TTC549 (cell line): ENCODE measurements at regions not wholly inside any gene's neighbourhood (a gene's known extent, or its start where the extent isn't known, plus 50 kb on each side); places are given as distances from the start of the nearest gene placed in this dataset.
"Not testable (repeated sequence)": the region's sequence is repeated elsewhere in the genome, so short reads cannot be mapped to it uniquely, and the experiment has no call there.

Experiments used
- FAIRE-seq: peaks from 2 replicates; lab custom pipeline; 2012; peaks lifted over from hg19 to GRCh38; lab: Jason Lieb, UNC

DNA sequence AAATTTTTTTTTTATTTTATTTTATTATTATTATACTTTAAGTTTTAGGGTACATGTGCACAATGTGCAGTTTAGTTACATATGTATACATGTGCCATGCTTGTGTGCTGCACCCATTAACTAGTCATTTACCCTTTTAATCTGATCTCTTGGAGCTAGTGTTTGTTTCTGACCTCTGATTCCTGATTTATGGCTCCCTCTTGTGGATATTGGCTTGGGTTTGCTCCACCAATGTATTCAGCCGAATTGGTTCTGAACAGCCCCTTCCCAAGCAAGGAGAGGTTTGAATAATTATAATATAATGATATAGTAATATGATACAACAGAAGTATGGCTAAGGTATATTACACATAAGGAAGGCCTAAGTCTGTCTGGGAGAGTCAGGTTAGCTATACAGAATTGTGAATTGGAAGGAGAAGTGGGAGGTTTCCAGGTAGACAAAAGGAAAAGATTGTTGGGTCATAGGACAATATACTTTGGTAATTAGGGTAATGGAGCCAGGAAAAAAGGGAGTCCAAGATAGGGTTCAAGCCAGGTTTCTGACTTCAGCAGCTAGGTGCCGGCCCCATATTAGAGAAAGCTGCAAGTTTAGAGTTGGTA lies 53.1 kb upstream of the HMCN1 start:
- peak; percentile 89 for FAIRE-seq

DNA sequence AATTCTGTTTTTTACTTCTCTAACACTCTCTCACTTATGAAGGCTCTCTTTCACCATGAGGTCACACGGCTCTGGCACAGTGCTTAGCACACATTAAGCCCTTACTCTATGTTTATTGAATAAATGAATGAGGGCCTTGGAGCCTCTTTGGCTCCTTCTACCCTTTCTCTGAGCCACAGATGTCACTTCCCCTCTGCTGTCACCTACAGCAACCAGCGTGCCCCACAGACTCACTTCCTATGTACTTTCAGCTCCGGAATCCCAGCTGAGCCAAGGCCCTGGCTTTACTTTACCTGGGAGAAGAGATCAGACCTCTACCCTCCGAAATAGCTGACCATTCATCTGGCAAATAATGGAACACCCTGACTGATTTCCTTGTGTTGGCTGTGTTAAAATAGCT lies 53.7 kb upstream of the HMCN1 start:
- no peak for FAIRE-seq

DNA sequence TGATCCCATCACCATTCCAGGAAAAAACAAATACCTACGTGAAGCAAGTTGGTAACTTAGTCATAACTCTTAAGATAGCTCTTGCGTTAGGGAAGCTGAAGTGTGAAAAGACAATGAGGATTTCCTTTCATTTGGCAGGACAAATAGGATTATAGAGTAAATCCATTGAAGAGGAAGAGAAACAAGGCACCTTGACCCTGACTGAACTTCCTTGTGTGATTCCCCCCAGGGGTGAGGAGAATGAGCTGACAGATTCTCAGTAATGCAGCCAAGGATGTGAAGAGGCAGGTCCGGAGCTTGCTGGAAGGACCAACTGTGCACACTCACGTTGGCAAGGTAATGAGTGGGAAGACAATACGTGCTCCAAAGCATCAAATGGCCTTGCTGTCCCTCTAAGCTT lies 55.0 kb upstream of the HMCN1 start:
- FAIRE-seq, result no peak

DNA sequence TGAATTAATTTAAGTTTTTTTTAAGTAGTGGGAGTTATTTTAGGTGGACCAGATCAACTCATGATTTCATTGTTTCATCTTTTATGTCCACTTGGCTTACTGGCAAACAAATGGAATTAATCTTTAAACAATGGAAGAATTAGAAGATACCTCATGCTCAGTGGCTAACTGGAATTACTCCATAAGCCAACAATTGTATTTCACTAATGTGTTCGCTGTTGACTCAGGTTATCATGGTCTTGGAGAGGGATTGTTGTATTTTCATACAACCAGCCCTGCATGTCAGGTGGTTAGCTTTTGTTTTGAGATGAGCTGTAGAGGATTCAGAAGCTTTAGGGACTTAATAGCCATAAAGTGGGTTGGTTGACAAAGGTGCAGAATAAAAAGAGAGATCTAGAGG lies 57.2 kb upstream of the HMCN1 start:
- no peak for FAIRE-seq

DNA sequence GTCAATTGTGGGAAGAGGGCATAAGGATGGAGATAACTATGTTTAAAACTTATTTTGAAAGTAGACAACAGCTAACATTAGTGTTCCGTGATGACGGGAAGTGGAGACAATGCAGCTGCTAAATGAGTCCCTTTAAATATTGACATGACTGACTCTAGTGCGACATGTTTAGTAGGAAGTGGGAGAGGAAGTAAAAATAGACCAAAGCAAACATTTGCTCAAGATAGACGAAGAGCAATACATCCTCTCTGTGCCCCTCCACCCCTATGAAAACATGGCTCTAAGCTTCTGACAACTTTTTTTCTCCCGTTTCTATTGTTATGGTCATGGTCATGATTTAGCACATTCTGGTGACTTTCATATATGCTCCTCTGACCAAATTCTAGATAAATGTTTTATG lies 60.0 kb upstream of the HMCN1 start:
- no peak for FAIRE-seq

DNA sequence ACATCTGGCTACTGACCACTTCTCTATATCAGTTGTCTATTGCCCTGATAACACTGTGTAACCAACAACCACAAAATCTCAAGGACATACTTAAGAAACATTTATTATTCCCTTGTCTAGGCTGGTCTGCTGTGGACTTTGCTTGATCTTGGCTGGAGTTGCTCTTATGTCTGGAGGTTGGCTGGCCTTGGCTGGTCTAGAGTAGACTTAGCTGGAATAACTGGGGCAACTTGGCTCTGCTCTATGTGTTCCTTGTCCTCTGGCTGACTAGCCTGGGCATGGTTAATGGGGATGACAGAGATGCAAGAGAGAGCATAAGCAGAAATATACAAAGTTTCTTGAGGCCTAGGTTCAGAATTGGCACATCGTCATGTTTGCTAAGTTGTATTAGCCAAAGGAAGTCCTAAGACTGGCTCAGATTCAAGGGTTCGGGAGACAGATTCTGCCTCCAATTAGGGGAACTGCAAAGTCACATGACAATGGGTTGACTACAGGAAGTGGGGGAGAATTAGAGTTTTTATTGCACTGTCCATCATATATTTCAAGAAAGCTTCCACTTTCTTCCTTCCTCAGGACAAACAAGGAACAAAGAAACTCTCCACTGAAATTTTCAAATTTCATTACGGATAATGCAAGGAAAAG lies 61.4 kb upstream of the HMCN1 start:
- no peak for FAIRE-seq

DNA sequence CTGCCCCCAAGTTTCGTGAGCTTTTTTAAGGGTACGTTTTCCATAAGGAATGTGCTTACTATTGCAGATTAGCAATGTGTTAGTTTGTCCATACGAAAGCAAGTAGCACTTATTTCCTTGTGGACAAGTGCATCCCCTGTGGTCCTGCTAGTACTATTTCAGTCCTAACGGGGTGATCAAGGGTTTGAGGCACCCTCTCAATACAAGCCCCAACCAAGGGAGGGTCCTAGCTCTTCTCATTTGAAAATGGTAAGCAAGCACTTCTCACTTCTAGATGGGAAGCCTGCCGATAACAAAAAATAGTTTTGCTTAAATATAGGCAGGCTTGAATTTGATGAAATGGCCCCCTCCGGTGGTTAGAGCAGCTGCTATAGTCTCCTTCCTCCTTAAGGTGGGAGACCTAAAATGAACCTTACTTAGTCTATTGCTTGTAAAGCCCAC lies 64.0 kb upstream of the HMCN1 start:
- no peak for FAIRE-seq

DNA sequence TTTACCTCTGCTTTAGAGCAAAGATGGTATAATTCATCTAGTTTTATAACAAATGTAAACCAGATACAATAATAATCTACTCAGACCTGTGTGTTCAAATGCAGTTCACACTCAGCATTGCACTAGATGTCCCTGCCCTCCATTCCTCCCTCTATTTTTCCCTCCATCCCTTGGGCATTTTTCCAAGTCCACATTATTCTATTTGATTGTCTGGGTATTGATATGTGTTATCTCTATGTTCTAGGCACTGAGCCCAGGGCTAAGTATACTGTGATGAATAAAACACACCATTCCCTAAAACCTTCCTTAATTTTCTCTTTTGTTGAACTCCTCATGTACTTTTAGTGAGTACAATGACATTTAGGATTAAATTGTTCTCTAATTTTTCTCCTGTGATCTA lies 66.2 kb upstream of the HMCN1 start:
- FAIRE-seq, result no peak

DNA sequence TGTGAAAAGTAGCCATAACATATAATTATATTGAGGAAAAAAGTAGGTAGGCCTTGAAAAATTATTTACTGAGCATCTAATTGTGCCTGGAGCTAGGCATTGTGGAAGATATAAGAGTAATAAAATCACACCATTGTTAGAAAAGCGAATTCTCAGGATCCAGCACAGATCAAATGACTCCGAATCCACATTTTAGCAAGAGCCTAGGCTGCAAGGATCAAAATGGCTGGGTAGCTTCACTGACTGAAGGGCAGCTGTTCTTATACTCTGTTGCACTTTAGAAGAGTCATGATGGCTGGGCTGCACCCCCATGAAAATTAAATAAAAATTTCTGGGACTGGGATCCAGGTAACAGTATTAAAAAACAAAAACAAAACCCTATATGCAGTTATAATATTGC lies 67.6 kb upstream of the HMCN1 start:
- no peak for FAIRE-seq

DNA sequence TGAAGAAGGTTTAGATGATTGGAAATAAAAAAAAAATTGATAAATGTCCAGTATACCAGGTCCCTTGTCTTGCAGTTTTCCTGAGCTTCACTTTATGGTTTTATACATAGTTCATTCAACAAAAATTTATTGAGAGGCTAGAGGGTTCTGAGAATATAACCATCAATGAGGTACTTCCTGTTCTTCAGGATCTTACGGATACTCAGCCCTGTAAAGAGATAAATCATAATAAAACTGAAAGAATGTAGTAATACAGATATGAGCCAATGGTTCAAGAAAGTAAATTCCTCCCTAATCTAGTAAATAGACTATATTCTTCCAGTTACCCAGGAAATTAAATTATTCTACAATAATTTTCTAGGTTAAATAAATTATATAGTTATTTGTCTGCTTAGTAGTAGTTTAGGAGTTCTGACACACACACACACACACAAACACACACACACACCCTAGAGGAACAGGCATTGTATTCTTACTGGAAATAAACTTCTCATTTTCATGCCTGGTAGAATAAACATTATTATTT lies 70.4 kb upstream of the HMCN1 start:
- FAIRE-seq, result no peak

DNA sequence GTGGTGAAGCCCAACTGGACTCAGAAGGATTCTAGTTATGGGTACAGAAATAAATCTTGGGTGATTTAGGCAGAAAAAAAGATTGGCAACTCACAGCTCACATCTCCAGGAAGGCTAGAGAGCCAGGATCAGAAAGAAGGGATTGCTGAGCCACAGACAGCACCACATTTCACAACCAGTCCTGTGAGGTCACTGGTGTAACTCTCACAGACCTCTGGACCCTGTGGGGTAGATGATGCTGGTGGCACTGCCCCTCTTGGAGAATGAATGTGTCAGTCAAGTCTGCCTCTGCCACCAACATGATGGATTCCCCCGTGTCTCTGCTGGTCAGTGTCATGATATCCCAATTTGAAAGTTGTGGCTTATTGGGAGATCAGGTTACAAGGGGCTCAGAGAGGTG lies 70.9 kb upstream of the HMCN1 start:
- no peak for FAIRE-seq

DNA sequence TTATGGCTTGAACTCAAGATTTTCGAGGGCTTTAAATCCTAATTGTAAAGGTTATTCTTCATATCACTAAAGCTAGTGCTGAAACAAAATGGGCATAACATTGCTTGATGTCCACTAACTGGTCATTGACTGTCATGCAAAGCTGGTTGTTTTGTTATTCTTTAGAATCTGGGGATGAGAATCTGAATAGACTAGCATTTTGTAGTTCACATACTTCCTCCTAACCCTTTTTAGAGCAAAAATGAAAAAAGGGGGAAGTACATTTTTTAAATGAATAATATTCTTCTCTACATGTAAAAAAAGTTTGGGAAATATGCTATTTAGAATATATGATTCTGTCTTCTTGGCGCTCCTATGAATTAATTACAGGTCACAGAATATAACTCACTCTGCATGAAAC lies 72.2 kb upstream of the HMCN1 start:
- FAIRE-seq, result no peak

DNA sequence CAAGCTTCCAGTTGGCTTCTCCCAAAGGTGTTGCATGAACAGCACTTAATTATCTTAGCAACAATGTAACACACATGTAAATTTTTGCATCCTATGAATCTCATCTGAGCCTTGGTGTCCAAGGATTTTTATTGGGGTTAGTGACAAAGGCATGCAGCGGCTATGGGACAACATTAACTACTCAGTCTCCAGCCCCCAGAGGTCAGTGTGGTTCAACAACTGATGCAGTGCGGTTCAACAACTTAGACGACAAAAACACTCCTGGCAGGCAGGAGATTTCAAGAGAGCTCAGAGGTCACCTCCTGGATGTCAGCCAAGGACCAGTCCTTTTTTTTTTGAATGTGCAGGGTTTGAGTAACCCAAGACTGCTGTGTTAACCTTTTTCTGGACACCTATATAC lies 77.5 kb upstream of the HMCN1 start:
- FAIRE-seq, result no peak

DNA sequence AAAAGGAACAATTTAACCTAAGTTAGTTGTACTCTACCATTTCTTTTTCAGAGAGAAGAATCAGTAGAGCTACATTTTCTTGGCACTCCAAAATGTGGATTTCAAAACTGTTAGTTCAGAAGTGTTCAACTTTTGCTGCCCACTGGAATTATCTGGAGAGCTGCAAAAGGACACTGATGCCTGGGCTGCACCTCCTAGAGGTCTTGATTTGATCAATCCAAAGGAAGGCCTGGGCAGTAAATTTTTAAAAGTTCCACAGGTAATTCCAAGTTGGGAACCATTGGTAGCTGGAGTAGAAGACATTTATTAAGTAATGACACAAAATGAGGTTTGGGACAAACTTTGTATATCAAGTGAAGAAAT lies 79.3 kb upstream of the HMCN1 start:
- FAIRE-seq, result no peak

DNA sequence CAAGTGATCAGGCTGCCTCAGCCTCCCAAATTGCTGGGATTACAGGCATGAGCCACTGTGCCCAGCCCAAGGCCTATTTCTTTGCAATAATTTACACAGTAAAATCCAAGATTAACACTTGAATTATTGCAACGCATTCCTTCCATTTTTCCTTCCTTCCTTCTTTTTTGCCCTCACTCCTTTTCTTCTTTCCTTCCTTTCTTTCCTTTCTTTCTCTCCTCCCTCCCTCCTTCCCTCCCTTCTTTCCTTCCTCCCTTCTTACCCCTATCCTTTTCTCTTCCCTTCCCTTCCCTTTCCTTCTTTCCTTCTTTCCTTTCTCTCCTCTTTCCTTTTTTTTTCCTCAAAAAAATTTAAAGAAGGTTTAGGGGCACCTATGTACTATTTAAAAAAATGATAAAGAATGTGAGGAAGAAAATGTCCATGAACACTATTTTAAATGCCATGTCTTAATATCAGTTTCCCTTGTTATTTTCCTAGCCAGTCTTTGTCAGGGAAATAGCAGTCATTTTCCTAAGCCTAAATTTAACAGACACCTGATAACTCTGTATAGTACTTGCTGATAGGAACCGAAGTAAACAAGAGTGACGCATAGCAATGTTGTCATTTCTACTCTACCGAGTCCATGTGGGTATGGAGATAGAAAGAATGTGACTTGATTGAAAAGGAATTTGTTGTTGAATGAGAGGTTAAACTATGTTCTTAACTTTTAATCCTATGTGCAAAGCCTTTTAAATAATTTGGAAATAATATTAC lies 79.8 kb upstream of the HMCN1 start:
- FAIRE-seq, result peak; percentile 22

DNA sequence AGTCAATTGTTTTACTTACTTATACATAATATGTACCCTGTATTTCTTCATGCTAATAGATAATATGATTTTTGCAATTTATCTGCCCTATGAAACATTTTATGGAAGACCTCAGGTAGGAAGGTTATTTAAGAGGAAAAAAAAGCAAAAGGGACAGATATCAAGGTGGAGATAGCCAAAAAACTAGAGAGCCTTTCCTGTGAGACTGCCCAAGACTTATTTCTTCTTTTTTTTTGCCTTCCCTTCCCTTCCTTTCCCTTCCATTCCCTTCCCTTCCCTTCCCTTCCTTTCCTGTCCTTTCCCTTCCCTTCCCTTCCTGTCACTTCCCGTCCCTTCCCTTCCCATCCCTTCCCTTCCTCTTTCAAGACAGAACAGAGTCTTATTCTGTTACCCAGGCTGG lies 80.6 kb upstream of the HMCN1 start:
- no peak for FAIRE-seq

DNA sequence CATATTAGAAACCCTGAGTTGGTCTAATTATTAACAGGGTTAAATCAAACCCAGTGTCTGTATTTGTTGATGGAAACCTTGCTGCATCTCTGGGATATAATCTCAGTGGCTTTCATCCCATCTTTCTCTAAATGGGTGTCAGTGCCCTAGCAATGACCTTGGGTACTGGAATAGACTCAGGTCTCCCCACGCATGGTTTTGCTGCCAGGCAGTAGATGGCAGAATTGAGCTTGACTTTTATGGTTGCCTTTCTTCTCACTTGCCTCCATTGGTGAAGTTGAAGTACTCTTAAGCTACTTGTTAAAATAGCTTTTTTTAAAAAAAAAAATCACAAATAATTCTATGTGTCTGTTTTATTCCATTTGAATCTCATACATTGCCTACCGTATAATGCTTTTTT lies 81.8 kb upstream of the HMCN1 start:
- FAIRE-seq, result peak; percentile 79

DNA sequence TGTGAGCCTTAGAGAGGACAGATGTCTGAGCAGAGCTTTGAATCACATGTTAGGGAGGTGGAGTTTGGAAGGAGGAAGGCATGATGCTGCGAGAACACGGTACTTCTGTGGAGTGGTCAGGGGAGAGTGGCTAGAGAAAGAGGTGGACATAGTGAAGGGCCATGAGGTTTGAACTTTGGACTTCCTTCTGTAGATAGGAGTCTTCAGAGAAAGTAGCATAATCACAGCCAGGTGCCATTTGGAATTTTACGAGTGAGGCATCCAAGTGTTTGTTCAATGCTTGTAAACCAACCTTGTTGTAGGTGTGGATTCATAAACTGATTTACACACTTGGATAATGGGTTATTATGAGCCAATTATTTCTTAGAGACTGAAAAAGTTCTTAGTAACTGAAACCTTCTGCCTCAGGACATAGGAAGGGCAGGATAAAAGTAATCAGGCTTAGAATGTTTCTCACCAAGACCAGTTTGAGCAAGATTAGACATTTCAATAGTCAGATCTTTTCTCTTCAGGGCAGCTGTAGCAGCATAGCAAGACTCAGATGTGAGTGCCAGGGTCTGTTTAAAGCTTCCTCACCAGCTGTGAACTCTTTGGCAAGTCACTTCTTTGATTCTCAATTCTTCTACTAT lies 83.5 kb upstream of the HMCN1 start:
- FAIRE-seq, result no peak

DNA sequence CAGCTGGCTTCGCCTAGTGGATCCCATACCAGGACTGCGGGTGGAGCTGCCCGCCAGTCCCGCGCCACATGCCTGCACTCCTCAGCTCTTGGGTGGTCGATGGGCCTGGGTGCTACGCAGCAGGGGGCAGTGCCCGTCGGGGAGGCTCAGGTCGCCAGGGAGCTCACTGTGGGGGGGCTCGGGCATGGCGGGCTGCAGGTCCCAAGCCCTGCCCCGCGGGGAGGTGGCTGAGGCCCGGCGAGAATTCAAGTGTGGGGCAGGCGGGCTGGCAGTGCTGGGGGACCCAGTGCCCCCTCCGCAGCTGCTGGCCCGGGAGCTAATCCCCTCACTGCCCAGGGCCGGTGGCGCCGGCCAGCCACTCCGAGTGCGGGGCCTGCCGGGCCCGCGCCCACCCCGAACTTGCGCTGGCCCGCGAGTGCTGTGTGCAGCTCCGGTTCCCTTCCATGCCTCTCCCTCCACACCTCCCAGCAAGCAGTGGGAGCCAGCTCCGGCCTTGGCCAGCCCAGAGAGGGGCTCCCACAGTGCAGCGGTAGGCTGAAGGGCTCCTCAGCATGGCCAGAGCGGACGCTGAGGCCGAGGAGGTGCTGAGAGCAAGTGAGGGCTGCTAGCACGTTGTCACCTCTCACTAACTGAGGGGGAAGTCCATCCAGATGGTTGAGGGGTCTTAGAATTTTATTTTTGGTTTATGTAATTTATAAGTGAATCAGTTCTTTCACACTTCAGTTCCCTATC lies 85.2 kb upstream of the HMCN1 start:
- FAIRE-seq, result no peak

DNA sequence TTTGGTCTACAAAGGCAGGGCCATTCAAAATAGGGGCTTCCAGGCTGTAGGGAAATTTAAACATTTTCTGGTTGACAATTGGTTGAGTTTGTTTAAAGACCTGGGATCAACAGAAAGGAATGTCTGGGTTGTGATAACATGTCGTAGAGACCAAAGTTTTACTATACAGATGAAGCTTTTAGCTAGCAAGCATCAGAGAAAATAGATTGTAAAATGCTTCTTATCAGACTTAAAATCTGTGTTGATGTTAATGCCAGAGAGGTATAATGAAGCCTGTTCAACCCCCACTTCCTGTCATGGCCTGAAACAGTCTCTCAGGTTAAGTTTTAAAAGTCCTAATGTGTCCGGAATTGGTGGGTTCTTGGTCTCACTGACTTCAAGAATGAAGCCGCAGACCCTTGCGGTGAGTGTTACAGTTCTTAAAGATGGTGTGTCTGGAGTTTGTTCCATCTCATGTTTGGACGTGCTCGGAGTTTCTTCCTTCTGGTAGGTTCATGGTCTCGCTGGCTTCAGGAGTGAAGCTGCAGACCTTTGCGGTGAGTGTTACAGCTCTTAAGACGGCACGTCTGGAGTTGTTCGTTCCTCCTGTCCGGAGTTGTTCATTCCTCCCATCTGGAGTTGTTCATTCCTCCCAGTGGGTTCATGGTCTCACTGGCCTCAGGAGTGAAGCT lies 86.5 kb upstream of the HMCN1 start:
- not testable (repeated sequence) for FAIRE-seq

DNA sequence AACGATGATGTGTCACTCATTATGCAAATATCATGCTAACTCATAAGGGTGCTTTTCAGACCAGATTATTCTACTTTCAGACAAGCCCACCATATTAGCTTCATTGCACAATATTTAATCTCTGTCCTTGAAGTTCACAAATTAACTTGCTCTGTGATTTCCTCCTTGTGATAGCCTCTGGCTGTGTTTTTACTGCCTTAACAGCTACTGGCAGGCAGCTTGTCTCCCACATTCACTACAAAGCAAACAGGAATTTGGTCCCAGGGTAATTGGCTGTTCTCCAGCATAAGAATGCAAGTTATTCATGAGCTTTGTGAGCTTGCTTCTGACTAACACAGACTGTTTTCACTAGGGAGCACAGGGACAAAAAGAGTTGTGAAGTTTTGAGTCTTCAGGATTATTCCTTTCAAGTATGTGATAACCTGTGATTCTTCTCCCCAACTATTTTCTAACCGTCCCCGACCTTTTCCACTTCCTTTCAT lies 87.9 kb upstream of the HMCN1 start:
- peak; percentile 93 for FAIRE-seq

DNA sequence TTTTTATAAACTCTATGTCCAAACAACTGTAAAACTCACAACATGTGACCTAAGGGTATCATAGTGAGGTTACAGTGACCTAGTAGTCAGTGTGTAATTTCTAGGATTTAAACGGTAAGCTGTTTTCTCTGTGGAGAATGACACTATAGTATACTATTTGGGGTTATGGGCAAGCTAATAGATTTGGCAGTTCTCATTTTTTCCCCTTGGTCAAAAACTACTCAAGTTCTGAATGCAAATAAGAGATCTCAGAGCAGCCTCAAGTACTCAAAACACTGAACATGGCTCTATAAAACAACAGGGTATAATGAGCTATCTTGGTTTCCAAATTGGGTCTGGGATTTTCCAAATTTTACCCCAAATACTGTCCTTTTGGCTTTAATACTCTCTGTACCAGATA lies 88.5 kb upstream of the HMCN1 start:
- FAIRE-seq, result no peak
